Right lobe of liver (tissue), 6 donors: ENCODE measurements at regions not wholly inside any gene's neighbourhood (a gene's known extent, or its start where the extent isn't known, plus 50 kb on each side); places are given as distances from the start of the nearest gene placed in this dataset.

Experiments
- ATAC-seq, 4 donors: fragments of 200-7000 bp; cut with Tn5 transposase; one replicate each; pipeline ENCODE4 v1.9.1; 2020; ENCODE audit warnings: mild to moderate bottlenecking in 4 of 4, moderate library complexity in 4 of 4
- DNase-seq, 3 donors: peaks; one replicate each; pipeline ENCODE4 v3.0.0-alpha.2; 2020
- H3K27ac ChIP-seq, 3 donors: fragments of 200-600 bp; one replicate each; pipeline ENCODE4 v1.8.0; 2022
- H3K27me3 ChIP-seq, 2 donors: fragments of 200-600 bp; one replicate each; pipeline ENCODE4 v1.8.0; 2022
- H3K36me3 ChIP-seq, 4 donors: fragments of 200-600 bp; sonication (generic) in 1 of 4; one replicate each; pipeline versions ENCODE4 v1.5.1 to v1.8.0; 2017 to 2022; ENCODE audit warnings: control low read depth in 1 of 4
- H3K4me1 ChIP-seq, 4 donors: fragments of 200-600 bp; sonication (generic) in 1 of 4; one replicate each; pipeline versions ENCODE4 v1.5.1 to v1.8.0; 2017 to 2022; ENCODE audit warnings: control low read depth in 1 of 4
- H3K4me3 ChIP-seq, 3 donors: fragments of 200-600 bp; one replicate each; pipeline ENCODE4 v1.8.0; 2022
- H3K9me3 ChIP-seq, 4 donors: fragments of 200-600 bp; sonication (generic) in 1 of 4; one replicate each; pipeline versions ENCODE4 v1.5.1 to v1.8.0; 2017 to 2022; ENCODE audit warnings: control low read depth in 1 of 4
- CTCF ChIP-seq, 4 donors: fragments of 200-600 bp in 3 of 4; fragments of 450-650 bp in 1 of 4; IDR thresholded peaks; one replicate each; pipeline versions ENCODE4 v1.5.1 to v1.8.0; 2016 to 2022; ENCODE audit warnings: antibody characterized with exemption in 4 of 4, mild to moderate bottlenecking in 2 of 4
- POLR2A ChIP-seq: fragments of 450-650 bp; IDR thresholded peaks from one replicate; pipeline ENCODE4 v1.6.1; 2017; ENCODE audit warnings: antibody characterized with exemption, mild to moderate bottlenecking
- WGBS: methylation state at CpG from one replicate; pipeline ENCODE4 v1.1.6; 2018; ENCODE audit warnings: low coverage, low lambda C conversion rate; ENCODE audit not compliant: insufficient coverage; ENCODE audit errors: missing lambda C conversion rate; 5-methylcytosine and 5-hydroxymethylcytosine counted together
- intact Hi-C, 2 donors: fragments of 100-400 bp; cut with DNase I; formaldehyde crosslinking; loops; one replicate each; pipeline versions ENCODE4 v1.11.2 to v1.14.1; 2022
- donor health status: DM: no; HTN: yes; CAD: no.
- donor health status: DM: no; HTN: no; CAD: no.
- donor health status: DM: no; HTN: no; CAD: no.
- donor health status: DM: no; HTN: yes; CAD: no.
- donor health status: DM: no; HTN: yes; CAD: no.

GRCh38 chr22:34976474-34976873, 89.5 kb upstream of the ISX start:
- no peak overlapping the region for H3K27ac ChIP-seq
- no peaks in the 10 kb centered on the region for H3K9me3 ChIP-seq
- no peak overlapping the region for H3K4me3 ChIP-seq
- WGBS = 59% methylated on average over 4 of the region's 4 CpGs
- TF ChIP-seq CTCF (IDR thresholded peaks at IDR 0.05) (no peak), POLR2A (no peak)
- intact Hi-C loops = no loop called here
- ATAC-seq = no peak
- no peaks in the 10 kb centered on the region for H3K4me1 ChIP-seq
- no peak for DNase-seq
- H3K27me3 ChIP-seq = no peaks in the 10 kb centered on the region
- no peaks in the 10 kb centered on the region for H3K36me3 ChIP-seq

- Histone ChIP-seq H3K4me3 (no peak overlapping the region), H3K4me1 (no peaks in the 10 kb centered on the region), H3K36me3 (no peaks in the 10 kb centered on the region), H3K9me3 (no peaks in the 10 kb centered on the region), H3K27me3 (no peaks in the 10 kb centered on the region), H3K27ac (no peak overlapping the region)
- intact Hi-C loops = no loop called here
- ATAC-seq (no peak), DNase-seq (no peak)
- 39% methylated on average over 2 of the region's 2 CpGs for WGBS
- TF ChIP-seq POLR2A (no peak), CTCF (IDR thresholded peaks at IDR 0.05) (no peak)
Measured at GRCh38 chr22:34976886-34977285, 89.1 kb upstream of the ISX start.

GRCh38 chr22:34986523-34986922, 79.4 kb upstream of the ISX start:
- intact Hi-C loops = no loop called here
- 56% methylated on average over 1 of the region's 1 CpG for WGBS
- Histone ChIP-seq H3K27ac (no peak overlapping the region), H3K9me3 (no peaks in the 10 kb centered on the region), H3K36me3 (no peaks in the 10 kb centered on the region), H3K4me1 (no peaks in the 10 kb centered on the region), H3K4me3 (no peak overlapping the region), H3K27me3 (no peaks in the 10 kb centered on the region)
- no peak for ATAC-seq
- no peak for DNase-seq
- TF ChIP-seq POLR2A = no peak
- no peak for TF ChIP-seq CTCF (IDR thresholded peaks at IDR 0.05)

- H3K36me3 ChIP-seq = no peaks in the 10 kb centered on the region
- intact Hi-C loops = no loop called here
- H3K9me3 ChIP-seq = no peaks in the 10 kb centered on the region
- H3K4me1 ChIP-seq = no peaks in the 10 kb centered on the region
- no peak for ATAC-seq
- H3K27me3 ChIP-seq = no peaks in the 10 kb centered on the region
- H3K27ac ChIP-seq = no peak overlapping the region
- no peak for DNase-seq
- 29% methylated on average over 1 of the region's 5 CpGs for WGBS
- H3K4me3 ChIP-seq = no peak overlapping the region
- TF ChIP-seq POLR2A = no peak
- no peak for TF ChIP-seq CTCF (IDR thresholded peaks at IDR 0.05)
Measured at GRCh38 chr22:34992672-34993071, 73.3 kb upstream of the ISX start.

- Histone ChIP-seq H3K27ac (no peak overlapping the region), H3K27me3 (no peaks in the 10 kb centered on the region), H3K4me3 (no peak overlapping the region), H3K9me3 (no peaks in the 10 kb centered on the region), H3K36me3 (no peaks in the 10 kb centered on the region), H3K4me1 (no peaks in the 10 kb centered on the region)
- WGBS = 79% methylated on average over 3 of the region's 3 CpGs
- ATAC-seq (no peak), DNase-seq (no peak)
- intact Hi-C loops = no loop called here
- TF ChIP-seq CTCF (IDR thresholded peaks at IDR 0.05) (no peak), POLR2A (no peak)
Measured at GRCh38 chr22:34993548-34993947, 72.4 kb upstream of the ISX start.
